Right ventricle myocardium superior (tissue), 1 donor: ENCODE measurements at regions not wholly inside any gene's neighbourhood (a gene's known extent, or its start where the extent isn't known, plus 50 kb on each side); places are given as distances from the start of the nearest gene placed in this dataset.
"Not testable (repeated sequence)": the region's sequence is repeated elsewhere in the genome, so short reads cannot be mapped to it uniquely, and the experiment has no call there.

ENCODE experiments used
- ATAC-seq: fragments of 200-7000 bp; cut with Tn5 transposase; one replicate; pipeline ENCODE4 v1.9.1; 2020; ENCODE audit warnings: mild to moderate bottlenecking; ENCODE audit not compliant: poor library complexity
- DNase-seq: peaks from one replicate; pipeline ENCODE4 v3.0.0-alpha.2; 2020
- intact Hi-C: fragments of 100-400 bp; cut with DNase I; formaldehyde crosslinking; loops from one replicate; pipeline ENCODE4 v1.11.2; 2022
- donor health status: DM: no; HTN: yes; CAD: no; lungs with severe emphysema.

DNA sequence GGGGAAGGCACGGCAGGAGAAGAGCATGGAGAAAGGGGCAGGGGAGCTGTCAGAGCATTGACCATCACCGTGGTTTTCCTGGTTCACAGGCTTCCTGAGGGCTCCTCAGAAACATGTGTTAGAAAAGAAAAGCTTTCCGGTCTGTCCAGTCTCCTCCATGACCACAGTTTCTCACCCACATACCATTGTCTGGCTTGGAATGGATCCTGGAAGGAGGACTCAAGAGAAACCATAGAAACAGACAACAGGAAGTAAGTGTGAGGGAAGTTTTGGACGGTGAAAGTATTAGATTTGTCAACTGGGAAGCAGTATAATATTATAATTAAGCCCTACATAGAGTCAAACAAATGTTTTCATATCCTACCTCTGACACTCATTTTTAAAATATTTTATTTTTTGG, 52.7 kb upstream of the NOTCH2NLA start:
- DNase-seq, intact Hi-C loops: not testable (repeated sequence)
- peak; percentile 25 for ATAC-seq

- intact Hi-C loops, DNase-seq: not testable (repeated sequence)
- peak; percentile 24 for ATAC-seq
These were observed 49.9 kb upstream of the NOTCH2NLA start for GRCh38 chr1:146278758-146279157.
